ENCODE measurements at regions not wholly inside any gene's neighbourhood (a gene's known extent, or its start where the extent isn't known, plus 50 kb on each side); places are given as distances from the start of the nearest gene placed in this dataset.

GRCh38 chr7:84291756-84292155 lies 97.2 kb upstream of the SEMA3A start:
- TF ChIP-seq CTCF (IDR thresholded peaks at IDR 0.05; ENCODE audit: extremely low read depth, insufficient read depth, missing control alignments), result no peak
- no peak for DNase-seq (ENCODE audit: low spot score)
- in situ Hi-C loops (cut with MboI; ENCODE audit: low pct_unique_long_range_greater_than_20kb, low sequenced_read_pairs, unreplicated experiment), result no loop called here

- TF ChIP-seq CTCF (IDR thresholded peaks at IDR 0.05; ENCODE audit: extremely low read depth, insufficient read depth, missing control alignments), result no peak
- in situ Hi-C loops (cut with MboI; ENCODE audit: low pct_unique_long_range_greater_than_20kb, low sequenced_read_pairs, unreplicated experiment), result no loop called here
- no peak for DNase-seq (ENCODE audit: low spot score)
Observed at GRCh38 chr7:84283798-84284197, 89.2 kb upstream of the SEMA3A start.

- no peak for TF ChIP-seq CTCF (IDR thresholded peaks at IDR 0.05; ENCODE audit: extremely low read depth, insufficient read depth, missing control alignments)
- in situ Hi-C loops (cut with MboI; ENCODE audit: low pct_unique_long_range_greater_than_20kb, low sequenced_read_pairs, unreplicated experiment), result no loop called here
Observed at GRCh38 chr7:84281518-84281917, 86.9 kb upstream of the SEMA3A start.

GRCh38 chr7:84277628-84278224 lies 83.1 kb upstream of the SEMA3A start:
- in situ Hi-C loops (cut with MboI; ENCODE audit: low pct_unique_long_range_greater_than_20kb, low sequenced_read_pairs, unreplicated experiment), result no loop called here
- TF ChIP-seq CTCF (IDR thresholded peaks at IDR 0.05; ENCODE audit: extremely low read depth, insufficient read depth, missing control alignments), result no peak
- no peak for DNase-seq (ENCODE audit: low spot score)

More at GRCh38 chr7:84281518-84281917, 86.9 kb upstream of the SEMA3A start:
- no peak for DNase-seq (ENCODE audit: low spot score)

GRCh38 chr7:84274029-84274638 lies 79.5 kb upstream of the SEMA3A start:
- no peak for TF ChIP-seq CTCF (IDR thresholded peaks at IDR 0.05; ENCODE audit: extremely low read depth, insufficient read depth, missing control alignments)
- no peak for DNase-seq (ENCODE audit: low spot score)
- in situ Hi-C loops (cut with MboI; ENCODE audit: low pct_unique_long_range_greater_than_20kb, low sequenced_read_pairs, unreplicated experiment), result no loop called here

- DNase-seq (ENCODE audit: low spot score), result no peak
- in situ Hi-C loops (cut with MboI; ENCODE audit: low pct_unique_long_range_greater_than_20kb, low sequenced_read_pairs, unreplicated experiment), result no loop called here
- TF ChIP-seq CTCF (IDR thresholded peaks at IDR 0.05; ENCODE audit: extremely low read depth, insufficient read depth, missing control alignments), result no peak
Observed at GRCh38 chr7:84271543-84271942, 77.0 kb upstream of the SEMA3A start.

Measured in GM13977 (cell line).